HL-60 (cell line): ENCODE measurements at regions not wholly inside any gene's neighbourhood (a gene's known extent, or its start where the extent isn't known, plus 50 kb on each side); places are given as distances from the start of the nearest gene placed in this dataset.

Source experiments
- DNase-seq, 2 experiments: peaks; one replicate each; pipeline ENCODE4 v3.0.0-alpha.2; 2010 to 2020; ENCODE audit warnings: low read depth in 1 of 2, low spot score in 1 of 2
- H3K27ac ChIP-seq: fragments of 250-450 bp; sonication (Bioruptor Pico); replicated peaks from 2 replicates; pipeline ENCODE4 v1.5.1; 2020; ENCODE audit warnings: mild to moderate bottlenecking, moderate library complexity
- H3K27me3 ChIP-seq: fragments of 250-450 bp; sonication (Bioruptor Pico); 2 replicates; pipeline ENCODE4 v1.5.1; 2021; ENCODE audit warnings: mild to moderate bottlenecking, moderate library complexity; ENCODE audit not compliant: insufficient read depth, poor library complexity, severe bottlenecking
- H3K4me3 ChIP-seq: replicated peaks from 2 replicates; pipeline ENCODE4 v1.5.1; 2011; ENCODE audit warnings: mild to moderate bottlenecking, control low read depth, low read length; ENCODE audit not compliant: insufficient read depth
- GABPA ChIP-seq: IDR thresholded peaks from 2 replicates; pipeline ENCODE4 v1.6.1; 2012; ENCODE audit warnings: low read depth
- POLR2AphosphoS5 ChIP-seq: IDR thresholded peaks from 2 replicates; pipeline ENCODE4 v1.6.1; 2012; ENCODE audit warnings: low read depth
- SPI1 ChIP-seq: IDR thresholded peaks from 2 replicates; pipeline ENCODE4 v1.6.1; 2012; ENCODE audit warnings: low read depth, mild to moderate bottlenecking, borderline replicate concordance
- TF ChIP-seq, protein P1 (sequence below): IDR thresholded peaks from 2 replicates; pipeline ENCODE4 v1.6.1; 2012; ENCODE audit warnings: low read depth; ENCODE audit not compliant: insufficient replicate concordance
- TF ChIP-seq, protein P2 (sequence below): IDR thresholded peaks from one replicate; pipeline ENCODE4 v1.5.1; 2011; ENCODE audit warnings: low read length, control low read depth, inconsistent platforms; ENCODE audit not compliant: insufficient read depth

DNA sequence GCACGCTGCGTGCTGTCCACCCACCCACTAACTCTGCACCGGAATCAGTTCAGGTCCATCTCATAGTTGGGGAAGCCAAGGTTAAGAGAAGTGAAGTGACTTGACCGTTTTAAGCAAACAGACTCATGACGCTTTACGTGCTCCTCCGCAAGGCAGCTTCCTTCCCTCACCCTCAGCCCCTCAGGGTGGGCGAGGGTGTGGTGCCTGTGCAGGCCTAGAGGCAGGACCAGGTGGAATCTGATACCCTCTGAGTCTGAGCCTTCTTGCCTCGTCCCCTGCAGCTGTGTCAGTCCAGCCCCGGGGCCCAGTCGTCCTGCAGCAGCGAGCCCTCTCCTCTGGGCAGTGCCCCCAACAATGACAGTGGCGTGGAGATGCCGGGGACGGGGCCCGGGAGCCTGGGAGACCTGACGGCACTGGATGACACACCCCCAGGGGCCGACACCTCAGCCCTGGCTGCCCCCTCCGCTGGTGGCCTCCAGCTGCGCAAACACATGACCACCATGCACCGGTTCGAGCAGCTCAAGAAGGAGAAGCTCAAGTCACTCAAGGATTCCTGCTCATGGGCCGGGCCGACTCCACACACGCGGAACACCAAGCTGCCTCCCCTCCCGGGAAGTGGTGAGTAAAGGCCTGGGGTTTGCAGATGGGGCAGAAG is 250.5 kb downstream of the GLI2 start:
- TF ChIP-seq POLR2AphosphoS5 (no peak), GABPA (no peak), SPI1 (no peak)
- TF ChIP-seq, protein P1, sequence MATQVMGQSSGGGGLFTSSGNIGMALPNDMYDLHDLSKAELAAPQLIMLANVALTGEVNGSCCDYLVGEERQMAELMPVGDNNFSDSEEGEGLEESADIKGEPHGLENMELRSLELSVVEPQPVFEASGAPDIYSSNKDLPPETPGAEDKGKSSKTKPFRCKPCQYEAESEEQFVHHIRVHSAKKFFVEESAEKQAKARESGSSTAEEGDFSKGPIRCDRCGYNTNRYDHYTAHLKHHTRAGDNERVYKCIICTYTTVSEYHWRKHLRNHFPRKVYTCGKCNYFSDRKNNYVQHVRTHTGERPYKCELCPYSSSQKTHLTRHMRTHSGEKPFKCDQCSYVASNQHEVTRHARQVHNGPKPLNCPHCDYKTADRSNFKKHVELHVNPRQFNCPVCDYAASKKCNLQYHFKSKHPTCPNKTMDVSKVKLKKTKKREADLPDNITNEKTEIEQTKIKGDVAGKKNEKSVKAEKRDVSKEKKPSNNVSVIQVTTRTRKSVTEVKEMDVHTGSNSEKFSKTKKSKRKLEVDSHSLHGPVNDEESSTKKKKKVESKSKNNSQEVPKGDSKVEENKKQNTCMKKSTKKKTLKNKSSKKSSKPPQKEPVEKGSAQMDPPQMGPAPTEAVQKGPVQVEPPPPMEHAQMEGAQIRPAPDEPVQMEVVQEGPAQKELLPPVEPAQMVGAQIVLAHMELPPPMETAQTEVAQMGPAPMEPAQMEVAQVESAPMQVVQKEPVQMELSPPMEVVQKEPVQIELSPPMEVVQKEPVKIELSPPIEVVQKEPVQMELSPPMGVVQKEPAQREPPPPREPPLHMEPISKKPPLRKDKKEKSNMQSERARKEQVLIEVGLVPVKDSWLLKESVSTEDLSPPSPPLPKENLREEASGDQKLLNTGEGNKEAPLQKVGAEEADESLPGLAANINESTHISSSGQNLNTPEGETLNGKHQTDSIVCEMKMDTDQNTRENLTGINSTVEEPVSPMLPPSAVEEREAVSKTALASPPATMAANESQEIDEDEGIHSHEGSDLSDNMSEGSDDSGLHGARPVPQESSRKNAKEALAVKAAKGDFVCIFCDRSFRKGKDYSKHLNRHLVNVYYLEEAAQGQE = no peak
- TF ChIP-seq, protein P2, sequence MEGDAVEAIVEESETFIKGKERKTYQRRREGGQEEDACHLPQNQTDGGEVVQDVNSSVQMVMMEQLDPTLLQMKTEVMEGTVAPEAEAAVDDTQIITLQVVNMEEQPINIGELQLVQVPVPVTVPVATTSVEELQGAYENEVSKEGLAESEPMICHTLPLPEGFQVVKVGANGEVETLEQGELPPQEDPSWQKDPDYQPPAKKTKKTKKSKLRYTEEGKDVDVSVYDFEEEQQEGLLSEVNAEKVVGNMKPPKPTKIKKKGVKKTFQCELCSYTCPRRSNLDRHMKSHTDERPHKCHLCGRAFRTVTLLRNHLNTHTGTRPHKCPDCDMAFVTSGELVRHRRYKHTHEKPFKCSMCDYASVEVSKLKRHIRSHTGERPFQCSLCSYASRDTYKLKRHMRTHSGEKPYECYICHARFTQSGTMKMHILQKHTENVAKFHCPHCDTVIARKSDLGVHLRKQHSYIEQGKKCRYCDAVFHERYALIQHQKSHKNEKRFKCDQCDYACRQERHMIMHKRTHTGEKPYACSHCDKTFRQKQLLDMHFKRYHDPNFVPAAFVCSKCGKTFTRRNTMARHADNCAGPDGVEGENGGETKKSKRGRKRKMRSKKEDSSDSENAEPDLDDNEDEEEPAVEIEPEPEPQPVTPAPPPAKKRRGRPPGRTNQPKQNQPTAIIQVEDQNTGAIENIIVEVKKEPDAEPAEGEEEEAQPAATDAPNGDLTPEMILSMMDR = no peak
- no peak overlapping the region for H3K27ac ChIP-seq
- DNase-seq = no peak
- H3K27me3 ChIP-seq = no peaks in the 10 kb centered on the region
- no peak overlapping the region for H3K4me3 ChIP-seq

DNA sequence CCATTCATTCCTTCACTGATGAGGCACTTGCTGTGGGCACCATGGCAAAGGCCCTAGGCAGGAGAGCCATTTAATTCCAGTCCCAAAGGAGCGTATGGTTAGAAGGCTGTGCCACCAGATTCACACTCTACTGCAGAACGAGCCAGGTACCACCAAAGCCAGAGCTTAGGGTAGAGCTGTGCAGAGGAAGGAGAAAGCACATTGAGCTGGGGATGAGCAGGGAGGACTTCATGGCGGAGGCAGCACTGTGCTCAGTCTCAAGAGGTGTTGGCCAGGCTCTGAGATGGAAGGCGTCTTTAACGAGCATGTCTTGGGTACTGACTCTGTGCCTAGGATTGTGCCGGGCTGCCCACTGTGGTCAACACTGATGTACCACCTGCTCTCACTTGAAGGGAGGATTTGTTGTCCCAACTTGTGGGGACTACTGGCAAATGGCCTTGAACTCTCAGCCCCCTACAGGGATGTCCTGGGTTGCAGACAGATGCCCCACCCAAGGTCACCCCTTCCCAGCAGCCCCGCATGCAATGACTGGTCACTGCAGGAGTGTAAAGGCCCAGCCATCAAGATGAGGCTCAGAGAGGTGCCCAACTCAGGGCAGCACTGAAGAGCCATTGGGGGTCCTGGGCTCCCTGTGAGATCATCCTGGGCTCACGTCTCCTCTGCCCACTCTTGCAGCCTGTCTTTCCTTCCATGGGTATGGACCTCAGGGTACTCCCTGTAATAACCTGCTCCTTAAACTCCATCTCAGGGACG is 251.4 kb downstream of the GLI2 start:
- DNase-seq = no peak
- H3K4me3 ChIP-seq = no peak overlapping the region
- no peak for TF ChIP-seq POLR2AphosphoS5
- TF ChIP-seq GABPA = no peak
- no peak for TF ChIP-seq SPI1
- TF ChIP-seq, protein P1 = no peak
- TF ChIP-seq, protein P2 = no peak
- no peak overlapping the region for H3K27ac ChIP-seq
- H3K27me3 ChIP-seq = no peaks in the 10 kb centered on the region

DNA sequence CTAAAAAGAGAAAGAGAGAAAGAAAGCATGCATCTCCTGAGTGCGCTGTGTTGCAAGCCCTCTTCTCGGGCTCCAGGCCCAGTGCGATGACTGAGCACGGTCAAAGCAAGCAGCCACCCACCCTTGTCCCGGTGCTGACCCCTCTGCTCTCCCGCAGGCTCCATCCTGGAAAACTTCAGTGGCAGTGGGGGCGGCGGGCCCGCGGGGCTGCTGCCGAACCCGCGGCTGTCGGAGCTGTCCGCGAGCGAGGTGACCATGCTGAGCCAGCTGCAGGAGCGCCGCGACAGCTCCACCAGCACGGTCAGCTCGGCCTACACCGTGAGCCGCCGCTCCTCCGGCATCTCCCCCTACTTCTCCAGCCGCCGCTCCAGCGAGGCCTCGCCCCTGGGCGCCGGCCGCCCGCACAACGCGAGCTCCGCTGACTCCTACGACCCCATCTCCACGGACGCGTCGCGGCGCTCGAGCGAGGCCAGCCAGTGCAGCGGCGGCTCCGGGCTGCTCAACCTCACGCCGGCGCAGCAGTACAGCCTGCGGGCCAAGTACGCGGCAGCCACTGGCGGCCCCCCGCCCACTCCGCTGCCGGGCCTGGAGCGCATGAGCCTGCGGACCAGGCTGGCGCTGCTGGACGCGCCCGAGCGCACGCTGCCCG is 252.5 kb downstream of the GLI2 start:
- no peak overlapping the region for H3K4me3 ChIP-seq
- H3K27me3 ChIP-seq = no peaks in the 10 kb centered on the region
- no peak overlapping the region for H3K27ac ChIP-seq
- TF ChIP-seq, protein P1 = no peak
- TF ChIP-seq, protein P2 = no peak
- TF ChIP-seq SPI1 (no peak), GABPA (no peak), POLR2AphosphoS5 (no peak)
- DNase-seq = no peak
